Kidney (tissue), 13 donors: ENCODE measurements at regions not wholly inside any gene's neighbourhood (a gene's known extent, or its start where the extent isn't known, plus 50 kb on each side); places are given as distances from the start of the nearest gene placed in this dataset.

Source experiments
- DNase-seq, 5 donors: peaks; one replicate each; pipeline ENCODE4 v3.0.0-alpha.2; 2013 to 2020
- FAIRE-seq: peaks from 2 replicates; lab custom pipeline; 2012; peaks lifted over from hg19 to GRCh38; lab: Jason Lieb, UNC
- H3K27ac ChIP-seq, 2 donors: one replicate each; pipeline ENCODE4 v1.7.0; 2013; ENCODE audit warnings: low read depth in 2 of 2, low read length in 2 of 2, inconsistent platforms in 1 of 2
- H3K27me3 ChIP-seq: one replicate; pipeline ENCODE4 v1.7.1; 2013; ENCODE audit warnings: low read length, inconsistent platforms; ENCODE audit not compliant: control insufficient read depth, insufficient read depth
- H3K36me3 ChIP-seq, 3 donors: one replicate each; pipeline versions ENCODE4 v1.7.0 to v1.7.1; 2013; ENCODE audit warnings: low read length in 3 of 3, control low read depth in 1 of 3, inconsistent platforms in 1 of 3; ENCODE audit not compliant: insufficient read depth in 3 of 3, control insufficient read depth in 2 of 3
- H3K4me1 ChIP-seq, 3 donors: one replicate each; pipeline versions ENCODE4 v1.7.0 to v1.7.1; 2013; ENCODE audit warnings: low read length in 3 of 3, inconsistent platforms in 1 of 3, low read depth in 1 of 3; ENCODE audit not compliant: control insufficient read depth in 2 of 3, insufficient read depth in 2 of 3
- H3K4me3 ChIP-seq, 3 donors: one replicate each; pipeline versions ENCODE4 v1.7.0 to v1.8.1; 2013; ENCODE audit warnings: low read length in 3 of 3, control low read depth in 1 of 3, inconsistent platforms in 1 of 3
- H3K9ac ChIP-seq, 3 donors: one replicate each; pipeline versions ENCODE4 v1.7.0 to v1.7.1; 2013; ENCODE audit warnings: low read length in 3 of 3, control low read depth in 1 of 3, inconsistent platforms in 1 of 3
- H3K9me3 ChIP-seq, 3 donors: one replicate each; pipeline versions ENCODE4 v1.7.0 to v1.7.1; 2013; ENCODE audit warnings: low read length in 3 of 3, control low read depth in 1 of 3, inconsistent platforms in 1 of 3; ENCODE audit not compliant: control insufficient read depth in 2 of 3, insufficient read depth in 1 of 3
- intact Hi-C: fragments of 100-400 bp; cut with DNase I; formaldehyde crosslinking; loops from one replicate; pipeline ENCODE4 v1.11.1; 2022
- TF ChIP-seq, protein P1 (sequence below): IDR thresholded peaks from 3 replicates; pipeline ENCODE4 v1.5.1; 2012; ENCODE audit warnings: mild to moderate bottlenecking, moderate library complexity, borderline replicate concordance; ENCODE audit not compliant: insufficient read depth; ENCODE audit errors: extremely low read depth
- donor health status: control.
- donor health status: control.
- donor health status: control.
- donor health status: control.
- donor health status: control.
- donor health status: DM: yes; HTN: yes; CAD: no.
- donor health status: Normal renal cell carcinoma (clear cell type).

DNA sequence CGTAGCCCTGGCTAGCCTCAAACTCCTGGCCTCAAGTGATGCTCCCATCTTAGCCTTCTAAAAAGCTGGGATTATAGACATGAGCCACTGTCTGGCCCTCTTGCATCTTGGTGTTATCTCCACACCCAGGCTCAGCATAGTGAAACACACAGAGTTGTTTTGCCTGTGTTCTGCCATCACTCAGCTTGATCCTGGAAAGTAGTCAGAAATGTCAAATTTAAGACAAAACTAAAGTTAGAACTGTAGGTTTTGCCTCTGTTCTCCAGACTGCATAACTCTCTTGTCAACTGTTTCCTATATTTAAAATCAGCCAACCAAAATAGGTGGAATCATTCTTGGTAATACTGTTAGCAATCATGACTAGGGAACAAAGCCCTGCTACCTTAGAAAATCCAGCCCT is 72.1 kb upstream of the GULP1 start:
- H3K9ac ChIP-seq: no peak overlapping the region
- H3K4me3 ChIP-seq: no peak overlapping the region
- intact Hi-C loops: no loop called here
- FAIRE-seq (no peak), DNase-seq (peak in 1 of 5 donors; percentile 35)
- H3K9me3 ChIP-seq: no peaks in the 10 kb centered on the region
- TF ChIP-seq, protein P1, sequence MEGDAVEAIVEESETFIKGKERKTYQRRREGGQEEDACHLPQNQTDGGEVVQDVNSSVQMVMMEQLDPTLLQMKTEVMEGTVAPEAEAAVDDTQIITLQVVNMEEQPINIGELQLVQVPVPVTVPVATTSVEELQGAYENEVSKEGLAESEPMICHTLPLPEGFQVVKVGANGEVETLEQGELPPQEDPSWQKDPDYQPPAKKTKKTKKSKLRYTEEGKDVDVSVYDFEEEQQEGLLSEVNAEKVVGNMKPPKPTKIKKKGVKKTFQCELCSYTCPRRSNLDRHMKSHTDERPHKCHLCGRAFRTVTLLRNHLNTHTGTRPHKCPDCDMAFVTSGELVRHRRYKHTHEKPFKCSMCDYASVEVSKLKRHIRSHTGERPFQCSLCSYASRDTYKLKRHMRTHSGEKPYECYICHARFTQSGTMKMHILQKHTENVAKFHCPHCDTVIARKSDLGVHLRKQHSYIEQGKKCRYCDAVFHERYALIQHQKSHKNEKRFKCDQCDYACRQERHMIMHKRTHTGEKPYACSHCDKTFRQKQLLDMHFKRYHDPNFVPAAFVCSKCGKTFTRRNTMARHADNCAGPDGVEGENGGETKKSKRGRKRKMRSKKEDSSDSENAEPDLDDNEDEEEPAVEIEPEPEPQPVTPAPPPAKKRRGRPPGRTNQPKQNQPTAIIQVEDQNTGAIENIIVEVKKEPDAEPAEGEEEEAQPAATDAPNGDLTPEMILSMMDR: no peak
- H3K27me3 ChIP-seq: no peaks in the 10 kb centered on the region
- H3K4me1 ChIP-seq: no peaks in the 10 kb centered on the region
- H3K27ac ChIP-seq: no peak overlapping the region
- H3K36me3 ChIP-seq: no peaks in the 10 kb centered on the region

DNA sequence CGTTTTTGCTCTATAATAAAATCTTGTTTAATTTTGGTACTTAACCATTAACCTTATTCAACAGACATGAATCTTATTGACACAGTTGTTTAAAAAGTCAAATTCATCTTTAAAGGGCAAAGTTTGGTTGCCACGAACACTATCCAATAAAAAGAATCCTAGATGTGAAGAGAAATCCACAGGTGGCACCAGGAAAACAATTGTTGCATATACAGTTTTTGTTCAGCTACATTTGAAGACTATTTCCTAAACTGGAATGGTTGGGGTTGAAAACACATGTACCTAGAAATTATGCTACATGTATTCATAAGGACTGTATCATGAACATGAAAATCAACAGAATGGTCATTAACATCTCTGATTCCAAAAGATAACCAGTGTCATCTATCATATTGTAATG is 71.1 kb upstream of the GULP1 start:
- TF ChIP-seq, protein P1: no peak
- no peaks in the 10 kb centered on the region for H3K27me3 ChIP-seq
- no peak overlapping the region for H3K4me3 ChIP-seq
- no peak overlapping the region for H3K9ac ChIP-seq
- no peak overlapping the region for H3K27ac ChIP-seq
- no peak for DNase-seq
- intact Hi-C loops: no loop called here
- no peaks in the 10 kb centered on the region for H3K4me1 ChIP-seq
- no peak for FAIRE-seq
- no peaks in the 10 kb centered on the region for H3K36me3 ChIP-seq
- H3K9me3 ChIP-seq: no peaks in the 10 kb centered on the region

DNA sequence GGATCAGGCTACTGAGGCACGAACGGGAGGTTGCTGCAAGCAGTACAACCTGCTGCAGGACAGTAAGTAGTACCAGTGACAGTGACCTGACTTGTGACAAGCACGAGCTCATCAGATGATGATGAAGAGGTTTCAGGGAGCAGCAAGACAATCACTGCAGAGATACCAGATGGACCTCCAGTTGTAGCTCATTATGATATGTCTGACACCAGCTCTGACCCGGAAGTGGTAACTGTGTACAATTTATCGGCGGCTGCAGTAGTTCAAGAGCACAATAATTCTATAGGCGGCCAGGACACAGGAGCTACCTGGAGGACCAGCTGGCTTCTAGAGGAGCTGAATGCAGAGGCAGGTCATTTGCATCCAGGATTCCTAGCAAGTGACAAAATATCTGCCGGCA is 64.0 kb upstream of the GULP1 start:
- no peaks in the 10 kb centered on the region for H3K36me3 ChIP-seq
- no peak overlapping the region for H3K27ac ChIP-seq
- no peaks in the 10 kb centered on the region for H3K4me1 ChIP-seq
- H3K9me3 ChIP-seq: no peaks in the 10 kb centered on the region
- no peak overlapping the region for H3K4me3 ChIP-seq
- intact Hi-C loops: no loop called here
- no peak for FAIRE-seq
- no peak overlapping the region for H3K9ac ChIP-seq
- H3K27me3 ChIP-seq: no peaks in the 10 kb centered on the region
- no peak for DNase-seq
- TF ChIP-seq, protein P1: no peak

DNA sequence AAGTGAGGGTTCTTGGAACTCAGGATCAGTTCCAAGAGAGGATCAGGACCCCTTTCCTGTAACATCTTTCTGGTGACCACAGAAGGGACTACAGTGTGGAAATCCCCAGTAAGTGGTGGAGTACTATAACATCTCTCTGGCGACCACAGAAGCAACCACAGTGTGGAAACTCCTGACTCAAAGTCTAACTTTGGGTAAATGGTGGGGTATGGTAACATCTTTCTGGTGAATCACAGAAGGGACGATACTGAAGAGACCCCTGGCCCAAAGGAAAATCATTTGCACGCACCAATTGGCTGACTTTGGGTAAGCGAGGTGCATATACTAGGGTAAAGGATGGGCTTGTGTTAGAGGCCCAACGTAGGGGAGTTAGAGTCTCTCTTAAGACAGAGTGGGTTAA is 56.3 kb upstream of the GULP1 start:
- Histone ChIP-seq H3K4me1 (no peaks in the 10 kb centered on the region), H3K4me3 (no peak overlapping the region), H3K9me3 (peaks cover 0 to 3% (median 0%) of the 10 kb centered on the region in 3 donors), H3K27me3 (no peaks in the 10 kb centered on the region), H3K36me3 (no peaks in the 10 kb centered on the region), H3K9ac (no peak overlapping the region), H3K27ac (no peak overlapping the region)
- TF ChIP-seq, protein P1: no peak
- intact Hi-C loops: no loop called here
- DNase-seq (no peak), FAIRE-seq (no peak)
